Uterus (tissue), 2 donors: ENCODE measurements at regions not wholly inside any gene's neighbourhood (a gene's known extent, or its start where the extent isn't known, plus 50 kb on each side); places are given as distances from the start of the nearest gene placed in this dataset.

Source experiments
- CTCF ChIP-seq, 4 experiments: fragments of 200-600 bp in 2 of 4; fragments of 450-650 bp in 2 of 4; sonication (generic) in 2 of 4; IDR thresholded peaks; one replicate each; pipeline ENCODE4 v1.5.1; 2016 to 2019; ENCODE audit warnings: antibody characterized with exemption in 4 of 4, mild to moderate bottlenecking in 2 of 4, moderate library complexity in 1 of 4
- POLR2A ChIP-seq, 2 donors: fragments of 450-650 bp; IDR thresholded peaks; one replicate each; pipeline ENCODE4 v1.6.1; 2016; ENCODE audit warnings: antibody characterized with exemption in 2 of 2, mild to moderate bottlenecking in 1 of 2, moderate library complexity in 1 of 2

GRCh38 chr17:33369876-33370275, 76.8 kb upstream of the ASIC2 start:
- TF ChIP-seq CTCF (IDR thresholded peaks at IDR 0.05) = no peak
- TF ChIP-seq POLR2A (IDR thresholded peaks at IDR 0.05) = no peak
